Nephron (organoid): ENCODE measurements at regions not wholly inside any gene's neighbourhood (a gene's known extent, or its start where the extent isn't known, plus 50 kb on each side); places are given as distances from the start of the nearest gene placed in this dataset.

Experiments
- H3K27ac Mint-ChIP-seq, 3 experiments: 2 replicates each; pipeline ENCODE4 v1.8.0; 2020; ENCODE audit warnings: mixed read lengths in 3 of 3, mild to moderate bottlenecking in 2 of 3, moderate library complexity in 1 of 3
- H3K27me3 Mint-ChIP-seq: 2 replicates; pipeline ENCODE4 v1.8.0; 2021; ENCODE audit warnings: low read depth, mild to moderate bottlenecking, moderate library complexity, mixed read lengths
- H3K36me3 Mint-ChIP-seq: 2 replicates; pipeline ENCODE4 v1.8.0; 2020; ENCODE audit warnings: low read depth, mixed read lengths
- H3K4me1 Mint-ChIP-seq: 2 replicates; pipeline ENCODE4 v1.8.0; 2020; ENCODE audit warnings: mixed read lengths
- H3K4me3 Mint-ChIP-seq, 3 experiments: 2 replicates each; pipeline ENCODE4 v1.8.0; 2020; ENCODE audit warnings: mild to moderate bottlenecking in 3 of 3, mixed read lengths in 3 of 3, moderate library complexity in 2 of 3
- H3K9me3 Mint-ChIP-seq: 2 replicates; pipeline ENCODE4 v1.8.0; 2020; ENCODE audit warnings: mixed read lengths
- TF ChIP-seq, protein P1 (sequence below), 3 experiments: fragments of 200-600 bp; sonication (generic); IDR thresholded peaks; one replicate each; pipeline ENCODE4 v1.5.0; 2021; ENCODE audit warnings: antibody characterized with exemption in 3 of 3; ENCODE audit not compliant: unreplicated experiment in 3 of 3

DNA sequence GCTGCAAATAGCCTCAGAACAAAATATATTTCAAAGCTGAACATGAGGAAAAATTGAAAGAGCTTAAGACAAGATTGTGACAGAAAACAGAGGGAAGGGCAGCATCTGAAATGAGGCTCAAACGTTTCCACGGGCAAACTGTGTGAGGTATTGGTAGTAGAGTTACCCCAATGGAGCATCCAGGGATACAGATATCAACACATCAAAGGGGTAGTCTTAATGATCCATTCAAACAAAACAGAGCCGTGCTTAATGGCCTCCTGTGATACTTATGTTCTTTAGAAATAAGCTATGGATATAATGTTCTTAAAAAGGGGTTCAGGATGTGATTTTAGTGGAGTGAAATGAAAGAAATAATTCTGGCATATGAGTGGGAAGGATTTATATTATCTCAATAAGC is 430.3 kb upstream of the PDZRN3 start:
- H3K4me3 Mint-ChIP-seq = no peak overlapping the region
- no peaks in the 10 kb centered on the region for H3K4me1 Mint-ChIP-seq

DNA sequence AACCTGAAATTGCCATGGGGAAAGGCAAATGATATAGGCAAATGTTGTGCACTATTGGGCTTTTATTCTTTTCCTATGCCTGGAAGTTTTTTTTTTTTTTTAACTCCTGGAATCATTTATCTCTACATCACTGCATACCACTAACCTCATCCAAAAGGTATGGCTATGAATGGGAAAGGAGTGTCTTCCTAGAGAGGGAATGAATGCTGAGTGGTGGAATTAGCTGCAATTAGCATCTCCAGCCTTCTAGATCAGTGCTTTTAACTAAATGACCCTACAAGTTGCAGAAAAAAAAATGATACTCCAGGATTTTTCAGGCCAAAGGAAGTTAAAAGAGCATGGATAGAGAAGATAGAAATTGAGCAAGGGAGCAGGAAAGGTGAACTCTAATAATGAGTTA is 429.8 kb upstream of the PDZRN3 start:
- H3K36me3 Mint-ChIP-seq = no peaks in the 10 kb centered on the region
- no peaks in the 10 kb centered on the region for H3K27me3 Mint-ChIP-seq
- no peaks in the 10 kb centered on the region for H3K9me3 Mint-ChIP-seq
- H3K4me1 Mint-ChIP-seq = no peaks in the 10 kb centered on the region
- TF ChIP-seq, protein P1, sequence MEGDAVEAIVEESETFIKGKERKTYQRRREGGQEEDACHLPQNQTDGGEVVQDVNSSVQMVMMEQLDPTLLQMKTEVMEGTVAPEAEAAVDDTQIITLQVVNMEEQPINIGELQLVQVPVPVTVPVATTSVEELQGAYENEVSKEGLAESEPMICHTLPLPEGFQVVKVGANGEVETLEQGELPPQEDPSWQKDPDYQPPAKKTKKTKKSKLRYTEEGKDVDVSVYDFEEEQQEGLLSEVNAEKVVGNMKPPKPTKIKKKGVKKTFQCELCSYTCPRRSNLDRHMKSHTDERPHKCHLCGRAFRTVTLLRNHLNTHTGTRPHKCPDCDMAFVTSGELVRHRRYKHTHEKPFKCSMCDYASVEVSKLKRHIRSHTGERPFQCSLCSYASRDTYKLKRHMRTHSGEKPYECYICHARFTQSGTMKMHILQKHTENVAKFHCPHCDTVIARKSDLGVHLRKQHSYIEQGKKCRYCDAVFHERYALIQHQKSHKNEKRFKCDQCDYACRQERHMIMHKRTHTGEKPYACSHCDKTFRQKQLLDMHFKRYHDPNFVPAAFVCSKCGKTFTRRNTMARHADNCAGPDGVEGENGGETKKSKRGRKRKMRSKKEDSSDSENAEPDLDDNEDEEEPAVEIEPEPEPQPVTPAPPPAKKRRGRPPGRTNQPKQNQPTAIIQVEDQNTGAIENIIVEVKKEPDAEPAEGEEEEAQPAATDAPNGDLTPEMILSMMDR (IDR thresholded peaks at IDR 0.05; ENCODE audit: unreplicated experiment in 3 of 3) = no peak
- no peak overlapping the region for H3K4me3 Mint-ChIP-seq
- H3K27ac Mint-ChIP-seq = peak overlapping the region in 1 of 3 experiments; percentile 8

More for the DNA sequence above, 430.3 kb upstream of the PDZRN3 start:
- H3K27ac Mint-ChIP-seq = peak overlapping the region in 1 of 3 experiments; percentile 8
- no peaks in the 10 kb centered on the region for H3K27me3 Mint-ChIP-seq
- TF ChIP-seq, protein P1 (IDR thresholded peaks at IDR 0.05; ENCODE audit: unreplicated experiment in 3 of 3) = no peak
- H3K9me3 Mint-ChIP-seq = no peaks in the 10 kb centered on the region
- H3K36me3 Mint-ChIP-seq = no peaks in the 10 kb centered on the region

DNA sequence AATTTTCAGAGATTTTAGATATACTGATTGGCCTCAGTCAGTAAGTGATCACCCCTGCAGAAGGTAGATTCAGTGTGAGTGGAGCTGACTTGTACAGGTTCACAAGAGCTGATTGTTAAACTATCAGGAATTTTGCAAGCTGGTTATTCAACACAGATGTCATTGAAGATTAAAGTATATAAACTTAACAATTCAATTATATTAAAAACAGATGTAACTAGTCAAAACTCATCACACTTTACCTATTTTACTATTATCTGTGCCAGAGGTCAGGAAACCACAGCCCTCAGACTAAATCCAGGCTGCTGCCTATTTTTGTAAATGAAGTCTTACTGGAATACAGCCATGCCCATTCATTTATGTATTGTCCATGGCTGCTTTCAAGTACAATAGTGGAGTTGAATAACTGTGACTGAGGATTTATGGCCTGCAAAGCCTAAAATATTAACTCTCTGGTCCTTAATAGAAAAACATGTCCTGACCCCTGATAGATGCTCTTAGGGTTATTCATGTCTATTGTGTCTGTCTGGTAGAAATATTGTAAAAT is 429.3 kb upstream of the PDZRN3 start:
- TF ChIP-seq, protein P1 (IDR thresholded peaks at IDR 0.05; ENCODE audit: unreplicated experiment in 3 of 3) = no peak
- Mint-ChIP-seq H3K9me3 (no peaks in the 10 kb centered on the region), H3K27ac (no peak overlapping the region), H3K4me3 (no peak overlapping the region), H3K4me1 (peaks cover 1% of the 10 kb centered on the region), H3K27me3 (no peaks in the 10 kb centered on the region), H3K36me3 (no peaks in the 10 kb centered on the region)

DNA sequence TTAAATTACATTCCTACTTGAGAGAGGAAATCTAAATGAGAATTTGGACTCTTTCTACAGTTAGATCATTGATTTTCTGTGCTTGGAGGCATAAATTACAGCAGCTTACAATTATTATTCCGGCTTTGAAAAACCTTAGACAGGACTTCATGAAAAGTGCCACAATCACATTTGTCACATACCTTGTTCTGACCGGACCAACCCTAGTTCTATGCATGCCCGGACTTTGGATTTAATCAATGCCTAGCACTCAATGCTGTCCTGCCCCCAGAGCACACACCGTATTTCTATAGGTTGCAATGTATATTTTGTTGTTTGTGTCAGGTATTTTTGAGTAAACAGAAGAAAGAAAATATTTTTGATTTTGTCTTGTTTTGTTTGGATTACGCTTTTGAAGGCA is 424.7 kb upstream of the PDZRN3 start:
- Mint-ChIP-seq H3K27ac (no peak overlapping the region), H3K36me3 (no peaks in the 10 kb centered on the region), H3K4me3 (no peak overlapping the region), H3K4me1 (peaks cover 9% of the 10 kb centered on the region), H3K27me3 (no peaks in the 10 kb centered on the region), H3K9me3 (no peaks in the 10 kb centered on the region)
- TF ChIP-seq, protein P1 (IDR thresholded peaks at IDR 0.05; ENCODE audit: unreplicated experiment in 3 of 3) = no peak

DNA sequence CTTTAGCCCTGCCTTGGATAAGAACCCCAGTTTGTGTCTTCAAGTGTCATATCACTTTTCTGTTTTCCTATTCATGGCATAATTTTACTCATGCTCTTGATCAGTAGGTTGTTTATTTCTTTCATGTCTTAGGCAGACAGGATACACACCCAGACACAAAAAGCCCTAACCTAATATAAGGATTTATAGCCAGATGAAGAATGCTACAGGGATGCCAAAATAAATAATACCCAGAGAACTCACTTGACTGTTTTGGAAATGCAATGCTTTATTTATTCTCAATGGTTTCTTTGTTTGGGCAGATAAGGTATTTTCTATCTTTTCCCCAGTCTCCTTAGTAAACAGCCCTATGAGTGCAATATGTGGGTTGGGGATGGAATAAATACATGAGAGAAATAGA is 424.0 kb upstream of the PDZRN3 start:
- H3K4me3 Mint-ChIP-seq = no peak overlapping the region
- H3K4me1 Mint-ChIP-seq = peaks cover 9% of the 10 kb centered on the region
- TF ChIP-seq, protein P1 (IDR thresholded peaks at IDR 0.05; ENCODE audit: unreplicated experiment in 3 of 3) = no peak
- H3K27ac Mint-ChIP-seq = peak overlapping the region in 2 of 3 experiments; percentile 10 to 84
- no peaks in the 10 kb centered on the region for H3K36me3 Mint-ChIP-seq
- H3K27me3 Mint-ChIP-seq = no peaks in the 10 kb centered on the region
- no peaks in the 10 kb centered on the region for H3K9me3 Mint-ChIP-seq

DNA sequence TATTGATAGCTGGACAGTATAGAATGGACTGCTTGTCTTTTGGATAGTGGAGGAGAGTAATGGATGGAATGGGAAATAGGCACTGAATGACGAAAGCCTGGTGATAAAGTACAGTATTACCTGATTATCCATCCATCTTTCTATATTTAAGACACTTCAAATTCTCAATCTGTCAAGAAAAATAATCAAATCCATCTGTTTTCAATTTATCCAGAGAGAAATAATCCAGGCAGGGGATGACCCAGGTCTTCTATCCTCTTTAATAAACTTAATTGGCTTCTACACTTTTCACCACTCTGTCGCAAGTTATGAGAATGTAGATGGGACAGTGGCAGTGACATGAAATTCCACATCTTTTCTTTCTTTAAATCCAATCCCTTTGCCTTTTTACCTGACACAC is 420.3 kb upstream of the PDZRN3 start:
- H3K36me3 Mint-ChIP-seq = no peaks in the 10 kb centered on the region
- TF ChIP-seq, protein P1 (IDR thresholded peaks at IDR 0.05; ENCODE audit: unreplicated experiment in 3 of 3) = no peak
- H3K27me3 Mint-ChIP-seq = no peaks in the 10 kb centered on the region
- no peaks in the 10 kb centered on the region for H3K9me3 Mint-ChIP-seq
- H3K4me3 Mint-ChIP-seq = no peak overlapping the region
- H3K27ac Mint-ChIP-seq = no peak overlapping the region
- H3K4me1 Mint-ChIP-seq = peaks cover 9% of the 10 kb centered on the region
